GM23338 (cell line): ENCODE measurements at regions not wholly inside any gene's neighbourhood (a gene's known extent, or its start where the extent isn't known, plus 50 kb on each side); places are given as distances from the start of the nearest gene placed in this dataset.

Experiments
- ATAC-seq: fragments of 200-7000 bp; cut with Tn5 transposase; 3 replicates; pipeline ENCODE4 v1.9.1; 2020
- DNase-seq: peaks from one replicate; pipeline ENCODE4 v3.0.0-alpha.2; 2015; ENCODE audit warnings: low spot score
- H2AFZ ChIP-seq: fragments of 200-600 bp; sonication (generic); 2 replicates; pipeline ENCODE4 v1.8.0; 2016; ENCODE audit warnings: antibody characterized with exemption, mild to moderate bottlenecking, moderate library complexity
- H3F3A ChIP-seq: fragments of 200-600 bp; sonication (generic); replicated peaks from 2 replicates; pipeline ENCODE4 v1.8.0; 2017; ENCODE audit warnings: antibody characterized with exemption, mixed run types, low read depth
- H3K27ac ChIP-seq: fragments of 200-600 bp; sonication (generic); 2 replicates; pipeline ENCODE4 v1.6.1; 2016; ENCODE audit warnings: low read depth
- H3K27me3 ChIP-seq: fragments of 200-600 bp; sonication (generic); 2 replicates; pipeline ENCODE4 v1.8.0; 2016; ENCODE audit warnings: mild to moderate bottlenecking, mixed run types, moderate library complexity; ENCODE audit not compliant: insufficient read depth
- H3K36me3 ChIP-seq: fragments of 200-600 bp; sonication (generic); 2 replicates; pipeline ENCODE4 v1.8.0; 2016; ENCODE audit warnings: mild to moderate bottlenecking; ENCODE audit not compliant: insufficient read depth
- H3K4me1 ChIP-seq: fragments of 200-600 bp; sonication (generic); 2 replicates; pipeline ENCODE4 v1.8.0; 2016; ENCODE audit warnings: mild to moderate bottlenecking, moderate library complexity; ENCODE audit not compliant: insufficient read depth
- H3K4me2 ChIP-seq: fragments of 200-600 bp; sonication (generic); 2 replicates; pipeline ENCODE4 v1.7.1; 2017; ENCODE audit warnings: mixed run types
- H3K4me3 ChIP-seq: fragments of 200-600 bp; sonication (generic); 2 replicates; pipeline ENCODE4 v1.6.1; 2016; ENCODE audit warnings: mixed run types
- H3K79me2 ChIP-seq: fragments of 200-600 bp; sonication (generic); replicated peaks from 2 replicates; pipeline ENCODE4 v1.8.0; 2017; ENCODE audit warnings: mild to moderate bottlenecking; ENCODE audit not compliant: insufficient read depth
- H3K9me2 ChIP-seq: fragments of 200-600 bp; sonication (generic); 2 replicates; pipeline ENCODE4 v1.8.0; 2017; ENCODE audit not compliant: insufficient read depth
- H4K20me1 ChIP-seq: fragments of 200-600 bp; sonication (generic); replicated peaks from 2 replicates; pipeline ENCODE4 v1.8.0; 2017; ENCODE audit warnings: mild to moderate bottlenecking; ENCODE audit not compliant: insufficient read depth
- H3K27ac Mint-ChIP-seq: 2 replicates; pipeline ENCODE4 v1.8.0; 2020; ENCODE audit warnings: inconsistent platforms, mild to moderate bottlenecking, moderate library complexity, mixed read lengths
- H3K27me3 Mint-ChIP-seq: 3 replicates; pipeline ENCODE4 v1.8.0; 2022; ENCODE audit warnings: low read depth, mild to moderate bottlenecking, moderate library complexity, mixed read lengths, inconsistent platforms; ENCODE audit not compliant: insufficient read depth, poor library complexity
- H3K36me3 Mint-ChIP-seq: 3 replicates; pipeline ENCODE4 v1.8.0; 2021; ENCODE audit warnings: low read depth, mild to moderate bottlenecking, inconsistent platforms, moderate library complexity, mixed read lengths
- H3K4me1 Mint-ChIP-seq: 3 replicates; pipeline ENCODE4 v1.8.0; 2020; ENCODE audit warnings: mild to moderate bottlenecking, inconsistent platforms, mixed read lengths
- H3K4me3 Mint-ChIP-seq: 3 replicates; pipeline ENCODE4 v1.8.0; 2021; ENCODE audit warnings: moderate library complexity, mild to moderate bottlenecking, inconsistent platforms, mixed read lengths
- H3K9me3 Mint-ChIP-seq: 3 replicates; pipeline ENCODE4 v1.8.0; 2020; ENCODE audit warnings: moderate library complexity, mild to moderate bottlenecking, inconsistent platforms, mixed read lengths
- CREB1 ChIP-seq: fragments of 250-450 bp; sonication (Bioruptor Pico); IDR thresholded peaks from 2 replicates; pipeline ENCODE4 v1.5.0; 2020; ENCODE audit warnings: low read depth, mild to moderate bottlenecking, moderate library complexity
- CTCF ChIP-seq, 2 experiments: fragments of 200-600 bp in 1 of 2; sonication (generic) in 1 of 2; conservative IDR thresholded peaks; 2 replicates each; pipeline versions ENCODE4 v1.5.1 to v1.6.1; 2016 to 2017; ENCODE audit warnings: antibody characterized with exemption in 2 of 2, low read depth in 2 of 2, mild to moderate bottlenecking in 2 of 2, moderate library complexity in 1 of 2
- EZH2 ChIP-seq: fragments of 200-600 bp; sonication (generic); IDR thresholded peaks from one replicate; pipeline ENCODE4 v1.8.0; 2017; ENCODE audit warnings: antibody characterized with exemption, mild to moderate bottlenecking, low read depth; ENCODE audit not compliant: unreplicated experiment
- EZH2phosphoT487 ChIP-seq: fragments of 200-600 bp; sonication (generic); IDR thresholded peaks from one replicate; pipeline ENCODE4 v1.8.1; 2018; ENCODE audit warnings: antibody characterized with exemption; ENCODE audit not compliant: unreplicated experiment
- JUNB ChIP-seq: IDR thresholded peaks from one replicate; pipeline ENCODE4 v1.6.1; 2016; ENCODE audit warnings: antibody characterized with exemption; ENCODE audit not compliant: unreplicated experiment
- POLR2AphosphoS5 ChIP-seq: IDR thresholded peaks from 2 replicates; pipeline ENCODE4 v1.6.1; 2016; ENCODE audit warnings: antibody characterized with exemption, low read depth
- REST ChIP-seq: IDR thresholded peaks from one replicate; pipeline ENCODE4 v1.6.1; 2018; ENCODE audit warnings: antibody characterized with exemption; ENCODE audit not compliant: unreplicated experiment
- STAT1 ChIP-seq: IDR thresholded peaks from one replicate; pipeline ENCODE4 v1.6.1; 2016; ENCODE audit warnings: antibody characterized with exemption; ENCODE audit not compliant: unreplicated experiment
- ZNF331 ChIP-seq: fragments of 250-450 bp; sonication (Bioruptor Pico); IDR thresholded peaks from 2 replicates; pipeline ENCODE4 v1.5.0; 2020; ENCODE audit warnings: low read depth, mild to moderate bottlenecking, moderate library complexity
- ZNF462 ChIP-seq: fragments of 250-450 bp; sonication (Bioruptor Pico); IDR thresholded peaks from 2 replicates; pipeline ENCODE4 v1.5.0; 2020; ENCODE audit warnings: mild to moderate bottlenecking, moderate library complexity

- Mint-ChIP-seq H3K4me3 (no peak overlapping the region), H3K9me3 (no peaks in the 10 kb centered on the region), H3K36me3 (no peaks in the 10 kb centered on the region), H3K4me1 (peaks cover 3% of the 10 kb centered on the region; the same call in 2 of the 3 replicates), H3K27ac (no peak overlapping the region), H3K27me3 (peaks cover 1% of the 10 kb centered on the region)
- Histone ChIP-seq H3K27me3 (no peaks in the 10 kb centered on the region), H3F3A (no peaks in the 10 kb centered on the region), H2AFZ (no peak overlapping the region), H4K20me1 (no peaks in the 10 kb centered on the region), H3K4me1 (no peaks in the 10 kb centered on the region), H3K9me2 (no peaks in the 10 kb centered on the region), H3K4me2 (no peak overlapping the region), H3K79me2 (no peaks in the 10 kb centered on the region), H3K4me3 (no peak overlapping the region), H3K36me3 (no peaks in the 10 kb centered on the region), H3K27ac (no peak overlapping the region)
- DNase-seq (no peak), ATAC-seq (no peak)
- TF ChIP-seq EZH2 (no peak), POLR2AphosphoS5 (no peak), JUNB (no peak), STAT1 (no peak)
Observed at GRCh38 chr18:64919971-64920570, 771.2 kb upstream of the LINC00305 start.

GRCh38 chr18:64918851-64919250 is 770.0 kb upstream of the LINC00305 start:
- Histone ChIP-seq H3K79me2 (no peaks in the 10 kb centered on the region), H3F3A (no peaks in the 10 kb centered on the region), H2AFZ (no peak overlapping the region), H3K9me2 (no peaks in the 10 kb centered on the region), H3K36me3 (no peaks in the 10 kb centered on the region), H4K20me1 (no peaks in the 10 kb centered on the region), H3K4me1 (no peaks in the 10 kb centered on the region), H3K4me2 (no peak overlapping the region), H3K27ac (no peak overlapping the region), H3K27me3 (no peaks in the 10 kb centered on the region), H3K4me3 (no peak overlapping the region)
- DNase-seq (no peak), ATAC-seq (no peak)
- Mint-ChIP-seq H3K4me3 (no peak overlapping the region), H3K27me3 (peaks cover 1% of the 10 kb centered on the region), H3K9me3 (no peaks in the 10 kb centered on the region; the same call in 2 of the 3 replicates), H3K36me3 (no peaks in the 10 kb centered on the region), H3K27ac (no peak overlapping the region), H3K4me1 (no peaks in the 10 kb centered on the region)
- TF ChIP-seq POLR2AphosphoS5: no peak
- no peak for TF ChIP-seq EZH2phosphoT487
- no peak for TF ChIP-seq ZNF462
- TF ChIP-seq ZNF331 (CRISPR knock-in tag): no peak
- no peak for TF ChIP-seq CREB1
- TF ChIP-seq JUNB: no peak
- no peak for TF ChIP-seq STAT1
- no peak for TF ChIP-seq REST
- TF ChIP-seq CTCF (conservative IDR thresholded peaks at IDR 0.05; ENCODE audit: low read depth in 2 of 2): no peak
- no peak for TF ChIP-seq EZH2
